ENCODE measurements at regions not wholly inside any gene's neighbourhood (a gene's known extent, or its start where the extent isn't known, plus 50 kb on each side); places are given as distances from the start of the nearest gene placed in this dataset.
"Not testable (repeated sequence)": the region's sequence is repeated elsewhere in the genome, so short reads cannot be mapped to it uniquely, and the experiment has no call there.

GRCh38 chr9:94191706-94192105, 67.4 kb upstream of the ZNF169 start:
- DNase-seq, result not testable (repeated sequence)

GRCh38 chr9:94198414-94198813, 60.7 kb upstream of the ZNF169 start:
- DNase-seq, result no peak

GRCh38 chr9:94199776-94200175, 59.3 kb upstream of the ZNF169 start:
- no peak for DNase-seq

- no peak for DNase-seq
These were observed 54.9 kb upstream of the ZNF169 start for GRCh38 chr9:94204174-94204573.

GRCh38 chr9:94207781-94208180, 51.3 kb upstream of the ZNF169 start:
- no peak for DNase-seq

Data from activated T-cell treated with anti-CD3 and anti-CD28 coated beads, Interleukin-2, amount 50 U/mL, for 1 hour (primary cell).